ENCODE measurements at regions not wholly inside any gene's neighbourhood (a gene's known extent, or its start where the extent isn't known, plus 50 kb on each side); places are given as distances from the start of the nearest gene placed in this dataset.

DNA sequence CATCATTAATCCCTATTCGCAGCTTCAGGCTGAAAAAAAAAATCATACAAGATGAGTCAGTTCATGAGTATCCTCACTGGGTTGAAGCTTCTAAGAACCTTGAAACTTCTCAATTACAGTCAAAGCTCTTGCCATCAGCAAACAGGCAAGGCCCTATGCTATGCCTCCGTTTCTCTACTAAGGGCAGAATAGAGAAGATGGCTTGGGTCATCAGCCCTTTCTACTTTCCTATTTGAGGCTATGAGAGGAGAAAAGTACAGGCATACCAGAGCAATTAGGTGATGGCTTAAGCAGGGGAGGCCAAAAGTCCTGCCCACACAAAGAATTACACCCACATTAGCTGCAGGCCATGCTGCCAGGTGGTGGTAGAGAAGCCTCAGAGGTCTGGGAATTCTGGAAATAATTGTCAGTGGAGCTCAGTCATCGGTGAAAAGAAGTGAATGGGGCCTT is 89.0 kb downstream of the MRPL46 start:
- DNase-seq: no peak

DNA sequence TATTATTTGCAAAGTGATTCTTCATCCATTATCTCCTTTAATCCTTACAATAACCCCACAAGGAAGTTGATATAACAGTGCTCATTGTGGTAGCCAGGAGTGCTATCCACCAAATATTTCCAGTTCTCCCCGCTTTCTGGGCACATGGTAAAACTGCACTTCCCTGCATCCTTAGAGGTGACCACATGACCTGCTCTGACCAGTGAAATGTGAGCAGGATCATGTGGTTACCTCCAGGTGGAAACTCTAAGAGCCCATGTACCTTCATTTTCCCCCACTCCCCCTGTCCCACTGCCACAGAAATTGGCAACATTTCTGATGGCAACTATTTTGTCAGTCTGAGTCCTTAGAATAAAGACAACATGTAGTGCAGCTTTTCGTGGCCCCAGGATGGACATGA is 89.7 kb downstream of the MRPL46 start:
- DNase-seq: no peak

GRCh38 chr15:88376574-88377174 is 90.5 kb downstream of the MRPL46 start:
- DNase-seq: no peak

- no peak for DNase-seq
Measured at GRCh38 chr15:88375234-88375927, 91.8 kb downstream of the MRPL46 start.

DNA sequence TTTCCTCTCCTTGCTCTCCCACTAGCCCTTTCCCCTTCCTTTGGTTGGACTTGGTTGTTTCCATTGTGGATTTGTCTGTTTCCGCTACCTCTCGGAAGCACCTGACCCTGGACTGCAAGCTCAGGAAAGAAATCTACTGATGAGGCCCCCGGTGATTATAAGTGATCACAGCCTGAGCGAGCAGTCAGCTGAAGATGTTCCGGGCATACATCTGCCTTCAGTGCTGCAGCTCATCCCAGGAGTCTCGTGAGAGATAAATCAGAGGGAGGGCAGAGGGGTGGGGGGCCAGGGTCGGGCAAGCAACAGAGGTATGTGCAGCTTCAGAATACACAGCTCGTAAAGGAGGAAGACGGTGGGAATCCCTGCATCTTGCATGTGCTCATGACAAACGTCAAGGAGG is 102.1 kb downstream of the MRPL46 start:
- no peak for DNase-seq

DNA sequence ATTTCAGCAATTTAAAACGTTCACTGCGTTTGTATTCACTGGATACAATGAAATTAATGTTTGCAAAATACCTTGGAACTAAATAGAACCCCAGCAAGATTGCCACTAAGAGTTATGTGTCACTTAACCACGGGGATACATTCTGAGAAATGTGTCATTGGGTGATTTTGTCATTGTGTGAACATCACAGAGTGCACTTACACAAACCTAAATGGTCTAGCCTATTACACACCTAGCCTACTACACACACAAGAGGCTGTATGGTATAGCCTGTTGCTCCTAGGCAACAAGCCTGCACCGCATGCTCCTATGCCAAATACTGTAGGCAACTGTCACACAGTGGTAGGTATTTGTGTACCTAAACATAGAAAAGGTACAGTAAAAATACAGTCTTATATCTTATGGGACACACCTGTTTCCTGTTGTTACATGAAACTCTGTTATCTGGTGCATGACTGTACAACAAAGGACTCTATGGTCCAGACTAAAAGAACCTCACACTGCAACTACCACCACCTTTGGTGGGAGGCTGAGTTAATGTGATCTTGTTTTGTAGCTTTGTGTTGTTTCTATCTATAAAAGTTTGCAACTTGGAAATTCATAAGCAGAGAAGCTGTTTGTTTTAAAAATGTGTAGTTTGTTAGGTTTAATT is 92.2 kb upstream of the NTRK3 start:
- no peak for DNase-seq

DNA sequence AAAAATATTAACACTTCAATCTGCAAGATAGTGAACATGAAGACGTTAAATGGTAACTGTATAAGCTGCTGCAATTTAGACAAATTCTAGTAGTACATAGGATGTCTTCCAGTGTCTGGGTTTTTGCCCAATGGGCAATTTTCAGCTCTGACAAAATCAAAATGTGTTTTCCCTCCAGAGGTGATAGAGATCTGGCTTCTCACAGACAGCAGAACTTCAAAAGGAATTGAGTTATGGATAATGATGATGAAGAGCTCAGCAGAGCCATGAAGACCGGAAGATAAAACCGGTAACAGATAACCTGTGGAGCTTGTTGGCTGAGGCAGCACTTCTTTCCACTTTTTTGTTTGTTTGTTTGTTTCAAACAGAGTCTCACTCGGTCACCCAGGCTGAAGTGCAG is 89.4 kb upstream of the NTRK3 start:
- no peak for DNase-seq

GRCh38 chr15:88344786-88345185 is 88.2 kb upstream of the NTRK3 start:
- DNase-seq: no peak

GRCh38 chr15:88342666-88343065 is 86.1 kb upstream of the NTRK3 start:
- no peak for DNase-seq

GRCh38 chr15:88341653-88342052 is 85.1 kb upstream of the NTRK3 start:
- DNase-seq: no peak

DNA sequence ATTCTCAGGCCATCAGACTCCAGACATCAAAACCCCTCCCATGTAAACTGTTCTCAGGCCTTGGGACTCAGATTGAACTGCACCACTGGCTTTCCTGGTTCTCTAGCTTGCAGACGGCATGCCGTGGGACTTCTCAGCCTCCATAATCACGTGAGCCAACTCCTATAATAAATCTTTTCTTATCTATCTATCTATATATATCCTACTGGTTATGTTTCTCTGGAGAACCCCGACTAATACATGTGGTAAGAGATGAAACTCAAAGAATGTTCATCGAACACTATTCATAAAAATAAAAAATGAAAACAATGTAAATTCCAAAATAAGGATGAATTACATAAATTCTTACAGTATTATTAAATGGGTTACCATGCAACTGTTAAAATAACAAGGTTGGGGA is 84.5 kb upstream of the NTRK3 start:
- no peak for DNase-seq

DNA sequence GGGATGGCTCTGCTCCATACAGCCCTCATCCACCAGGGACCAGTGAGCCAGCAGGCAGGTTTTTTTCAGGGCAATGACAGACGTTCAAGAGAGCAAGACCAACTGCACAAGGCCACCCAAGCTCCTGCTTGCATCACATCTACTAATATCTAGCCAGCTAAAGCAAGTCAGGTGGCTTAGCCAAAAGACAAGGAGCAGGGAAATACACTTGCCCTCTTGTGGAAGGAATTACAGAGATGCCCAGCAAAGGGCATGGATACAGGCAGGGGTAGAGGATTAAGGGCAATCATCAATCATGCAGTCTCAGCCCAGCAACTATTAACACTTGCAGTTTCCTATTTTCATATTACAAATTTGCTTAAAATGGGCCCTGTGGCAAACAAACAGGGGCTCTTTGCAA is 81.5 kb upstream of the NTRK3 start:
- DNase-seq: no peak

GRCh38 chr15:88335074-88335473 is 78.5 kb upstream of the NTRK3 start:
- DNase-seq: no peak

- no peak for DNase-seq
Measured at GRCh38 chr15:88334436-88334835, 77.9 kb upstream of the NTRK3 start.

DNA sequence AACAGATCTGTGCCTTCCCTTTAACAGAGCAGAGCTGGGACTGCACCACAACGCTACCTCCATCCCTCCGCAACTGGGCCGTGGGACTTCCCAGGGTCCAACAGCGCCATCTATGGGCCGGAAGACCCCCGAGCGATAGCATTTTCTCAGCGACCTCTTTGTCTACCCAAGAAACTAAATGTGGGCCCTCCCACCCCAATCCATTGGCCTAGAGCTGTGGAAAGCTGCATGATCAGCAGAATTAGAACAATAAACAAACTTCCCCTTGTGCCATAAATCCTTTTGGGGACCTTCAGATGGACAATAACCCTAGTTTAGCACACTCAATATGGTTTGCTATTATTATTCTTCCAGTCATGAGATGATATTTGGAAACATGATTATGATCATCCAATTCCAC is 74.8 kb upstream of the NTRK3 start:
- peak; percentile 41 to 47 for DNase-seq

GRCh38 chr15:88326924-88327323 is 70.4 kb upstream of the NTRK3 start:
- no peak for DNase-seq

GRCh38 chr15:88324741-88325065 is 68.2 kb upstream of the NTRK3 start:
- no peak for DNase-seq

GRCh38 chr15:88323976-88324740 is 67.6 kb upstream of the NTRK3 start:
- no peak for DNase-seq

DNA sequence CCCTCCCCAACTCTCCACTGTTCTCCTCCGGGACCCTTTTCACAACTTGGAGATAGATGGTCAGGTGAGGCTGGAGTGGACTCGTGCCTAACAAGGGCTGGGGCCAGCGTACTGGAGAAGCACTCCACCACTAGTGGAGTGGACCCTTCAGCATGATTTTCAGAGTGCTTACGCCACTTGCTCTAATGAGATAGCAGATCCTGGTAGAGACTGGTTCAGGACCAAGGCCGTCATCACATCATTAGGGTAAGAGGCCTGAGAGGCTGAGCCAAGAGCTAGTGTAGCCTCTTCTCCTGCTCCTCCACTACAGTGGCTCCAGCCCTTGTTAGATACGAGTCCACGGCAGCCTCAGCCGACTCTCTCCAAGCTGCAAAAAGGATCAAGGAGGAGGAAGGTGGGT is 66.9 kb upstream of the NTRK3 start:
- DNase-seq: no peak

- DNase-seq: no peak
Measured at GRCh38 chr15:88322461-88322860, 65.9 kb upstream of the NTRK3 start.

DNA sequence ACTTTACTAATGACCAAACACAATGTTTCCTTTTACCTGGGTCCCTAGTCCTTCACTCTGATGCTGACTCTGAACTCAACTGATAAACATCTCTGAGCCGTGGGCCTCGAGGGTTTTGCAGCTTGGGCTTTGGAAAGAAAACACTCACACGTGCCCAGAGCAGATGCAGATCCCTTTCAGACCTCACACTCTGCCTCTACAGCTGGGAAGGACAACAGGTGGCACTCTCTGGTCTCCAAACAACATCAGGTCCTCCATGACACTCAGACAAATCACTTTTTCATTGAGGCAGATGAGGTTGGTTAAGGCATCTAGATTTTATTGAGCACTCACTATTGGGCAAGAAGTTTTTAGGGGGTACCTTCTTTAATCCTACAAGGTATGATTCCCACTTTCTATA is 64.7 kb upstream of the NTRK3 start:
- DNase-seq: no peak

- DNase-seq: no peak
Measured at GRCh38 chr15:88316586-88316985, 60.0 kb upstream of the NTRK3 start.

- DNase-seq: no peak
Measured at GRCh38 chr15:88315221-88315878, 58.8 kb upstream of the NTRK3 start.

Measured in SHP77 (cell line).